Gastroesophageal sphincter (tissue), 4 donors: ENCODE measurements at regions not wholly inside any gene's neighbourhood (a gene's known extent, or its start where the extent isn't known, plus 50 kb on each side); places are given as distances from the start of the nearest gene placed in this dataset.

Source experiments
- ATAC-seq: fragments of 150-250 bp; one replicate; pipeline ENCODE4 v1.9.1; 2016; ENCODE audit warnings: mild to moderate bottlenecking, moderate library complexity
- H3K27ac ChIP-seq, 4 donors: fragments of 200-600 bp; sonication (generic) in 3 of 4; 1 replicate in 3 of 4; 2 replicates in 1 of 4; pipeline ENCODE4 v1.5.1; 2016 to 2019
- H3K27me3 ChIP-seq: fragments of 200-600 bp; sonication (generic); one replicate; pipeline ENCODE4 v1.5.1; 2019
- H3K36me3 ChIP-seq, 2 donors: fragments of 200-600 bp; sonication (generic); one replicate each; pipeline ENCODE4 v1.5.1; 2019; ENCODE audit warnings: control low read depth in 1 of 2
- H3K4me1 ChIP-seq, 3 donors: fragments of 200-600 bp; sonication (generic); 1 replicate in 2 of 3; 2 replicates in 1 of 3; pipeline ENCODE4 v1.5.1; 2016 to 2019; ENCODE audit warnings: control low read depth in 2 of 3
- H3K4me3 ChIP-seq, 2 donors: fragments of 200-600 bp; sonication (generic); one replicate each; pipeline ENCODE4 v1.5.1; 2019; ENCODE audit warnings: mild to moderate bottlenecking in 1 of 2, moderate library complexity in 1 of 2
- H3K9me3 ChIP-seq, 3 donors: fragments of 200-600 bp; sonication (generic); one replicate each; pipeline ENCODE4 v1.5.1; 2017 to 2019; ENCODE audit warnings: control low read depth in 2 of 3
- CTCF ChIP-seq, 4 experiments: fragments of 200-600 bp in 2 of 4; fragments of 450-650 bp in 2 of 4; sonication (generic) in 1 of 4; IDR thresholded peaks; one replicate each; pipeline ENCODE4 v1.5.1; 2017 to 2019; ENCODE audit warnings: antibody characterized with exemption in 4 of 4, mild to moderate bottlenecking in 2 of 4, moderate library complexity in 2 of 4
- EP300 ChIP-seq: sonication (generic); formaldehyde crosslinking; IDR thresholded peaks from one replicate; pipeline ENCODE4 v1.6.1; 2017; ENCODE audit warnings: antibody characterized with exemption, mild to moderate bottlenecking
- POLR2A ChIP-seq, 2 donors: fragments of 450-650 bp; IDR thresholded peaks; one replicate each; pipeline ENCODE4 v1.6.1; 2017; ENCODE audit warnings: antibody characterized with exemption in 2 of 2, mild to moderate bottlenecking in 2 of 2, moderate library complexity in 1 of 2
- POLR2AphosphoS5 ChIP-seq: sonication (generic); formaldehyde crosslinking; IDR thresholded peaks from one replicate; pipeline ENCODE4 v1.6.1; 2017; ENCODE audit warnings: antibody characterized with exemption
- WGBS, 2 donors: methylation state at CpG; one replicate each; pipeline ENCODE4 v1.1.5; 2018; ENCODE audit warnings: low coverage in 1 of 2; 5-methylcytosine and 5-hydroxymethylcytosine counted together

GRCh38 chr3:177367788-177368187 lies 170.5 kb upstream of the TBL1XR1 start:
- Histone ChIP-seq H3K9me3 (no peaks in the 10 kb centered on the region), H3K27me3 (no peaks in the 10 kb centered on the region), H3K4me1 (peaks cover 0 to 23% (median 3%) of the 10 kb centered on the region in 3 donors), H3K27ac (no peak overlapping the region), H3K36me3 (no peaks in the 10 kb centered on the region), H3K4me3 (no peak overlapping the region)
- 80 to 83% methylated on average over 8 of the region's 8 CpGs for WGBS, 2 donors
- TF ChIP-seq POLR2A (IDR thresholded peaks at IDR 0.05) = no peak
- no peak for TF ChIP-seq POLR2AphosphoS5
- TF ChIP-seq EP300 = no peak
- ATAC-seq = no peak

- no peak overlapping the region for H3K27ac ChIP-seq
- TF ChIP-seq CTCF (IDR thresholded peaks at IDR 0.05) (no peak), POLR2A (IDR thresholded peaks at IDR 0.05) (no peak), EP300 (no peak), POLR2AphosphoS5 (no peak)
Measured at GRCh38 chr3:177370246-177370822, 173.1 kb upstream of the TBL1XR1 start.

GRCh38 chr3:177371146-177371545 lies 173.9 kb upstream of the TBL1XR1 start:
- H3K27me3 ChIP-seq = no peaks in the 10 kb centered on the region
- H3K9me3 ChIP-seq = no peaks in the 10 kb centered on the region
- H3K4me1 ChIP-seq = peaks cover 0 to 17% (median 0%) of the 10 kb centered on the region in 3 donors
- H3K4me3 ChIP-seq = no peak overlapping the region
- TF ChIP-seq POLR2A (IDR thresholded peaks at IDR 0.05) (no peak), CTCF (IDR thresholded peaks at IDR 0.05) (no peak), POLR2AphosphoS5 (no peak), EP300 (no peak)
- no peak overlapping the region for H3K27ac ChIP-seq
- no peak for ATAC-seq
- no peaks in the 10 kb centered on the region for H3K36me3 ChIP-seq

More at GRCh38 chr3:177370246-177370822, 173.1 kb upstream of the TBL1XR1 start:
- H3K27me3 ChIP-seq = no peaks in the 10 kb centered on the region
- 29 to 51% methylated on average over 3 of the region's 3 CpGs for WGBS, 2 donors
- no peaks in the 10 kb centered on the region for H3K36me3 ChIP-seq
- no peaks in the 10 kb centered on the region for H3K9me3 ChIP-seq
- peaks cover 0 to 17% (median 0%) of the 10 kb centered on the region in 3 donors for H3K4me1 ChIP-seq
- no peak overlapping the region for H3K4me3 ChIP-seq
- no peak for ATAC-seq

GRCh38 chr3:177371888-177372287 lies 174.6 kb upstream of the TBL1XR1 start:
- Histone ChIP-seq H3K27me3 (no peaks in the 10 kb centered on the region), H3K9me3 (no peaks in the 10 kb centered on the region), H3K27ac (no peak overlapping the region), H3K36me3 (no peaks in the 10 kb centered on the region), H3K4me3 (no peak overlapping the region), H3K4me1 (peaks cover 0 to 17% (median 0%) of the 10 kb centered on the region in 3 donors)
- TF ChIP-seq POLR2A (IDR thresholded peaks at IDR 0.05) = no peak
- TF ChIP-seq POLR2AphosphoS5 = no peak
- no peak for TF ChIP-seq CTCF (IDR thresholded peaks at IDR 0.05)
- no peak for TF ChIP-seq EP300
- 65 to 100% methylated on average over 2 of the region's 2 CpGs for WGBS, 2 donors
- no peak for ATAC-seq

- Histone ChIP-seq H3K36me3 (no peaks in the 10 kb centered on the region), H3K4me3 (no peak overlapping the region), H3K27me3 (no peaks in the 10 kb centered on the region), H3K9me3 (no peaks in the 10 kb centered on the region), H3K27ac (no peak overlapping the region), H3K4me1 (peaks cover 0 to 25% (median 0%) of the 10 kb centered on the region in 3 donors)
- TF ChIP-seq POLR2AphosphoS5 = no peak
- no peak for TF ChIP-seq POLR2A (IDR thresholded peaks at IDR 0.05)
- TF ChIP-seq EP300 = no peak
- no peak for TF ChIP-seq CTCF (IDR thresholded peaks at IDR 0.05)
- ATAC-seq = no peak
- 63 to 89% methylated on average over 1 to 3 of the region's 3 CpGs for WGBS, 2 donors
Measured at GRCh38 chr3:177374323-177374722, 177.0 kb upstream of the TBL1XR1 start.
